IPS-18c (cell line): ENCODE measurements at regions not wholly inside any gene's neighbourhood (a gene's known extent, or its start where the extent isn't known, plus 50 kb on each side); places are given as distances from the start of the nearest gene placed in this dataset.

Source experiments
- H3K4me3 ChIP-seq: 2 replicates; pipeline ENCODE4 v1.7.0; 2013; ENCODE audit warnings: low read depth, mild to moderate bottlenecking, low read length, moderate library complexity; ENCODE audit not compliant: insufficient read depth
- H3K9me3 ChIP-seq: one replicate; pipeline ENCODE4 v1.6.1; 2013; ENCODE audit warnings: mild to moderate bottlenecking, low read length, moderate library complexity; ENCODE audit not compliant: control insufficient read depth, insufficient read depth

- H3K4me3 ChIP-seq: no peak overlapping the region
- no peaks in the 10 kb centered on the region for H3K9me3 ChIP-seq
Measured at GRCh38 chr5:28217695-28218094, 1179.3 kb upstream of the CDH9 start.

- no peaks in the 10 kb centered on the region for H3K9me3 ChIP-seq
- no peak overlapping the region for H3K4me3 ChIP-seq
Measured at GRCh38 chr5:28216939-28217360, 1178.6 kb upstream of the CDH9 start.

GRCh38 chr5:28215091-28215490 lies 1176.7 kb upstream of the CDH9 start:
- H3K4me3 ChIP-seq: no peak overlapping the region
- H3K9me3 ChIP-seq: no peaks in the 10 kb centered on the region

DNA sequence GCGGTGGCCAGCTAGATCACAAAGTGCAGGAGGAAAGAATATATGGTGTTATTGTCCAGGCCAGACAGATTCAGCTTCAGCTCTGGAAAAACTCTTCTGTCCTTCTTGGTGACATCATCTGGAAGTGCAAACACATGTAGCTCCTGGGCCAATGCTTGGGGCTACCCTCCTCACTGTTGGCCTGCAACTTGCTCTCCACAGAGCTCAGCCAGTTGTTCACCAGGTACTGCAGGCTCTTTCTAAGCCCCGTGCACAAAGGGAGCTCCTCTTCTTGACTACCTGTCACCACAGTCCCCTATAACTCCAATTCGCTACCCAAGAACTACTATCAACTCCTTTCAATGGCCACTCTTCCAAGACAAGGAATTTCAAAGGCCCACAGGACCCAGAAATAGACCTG lies 1175.9 kb upstream of the CDH9 start:
- no peaks in the 10 kb centered on the region for H3K9me3 ChIP-seq
- no peak overlapping the region for H3K4me3 ChIP-seq

DNA sequence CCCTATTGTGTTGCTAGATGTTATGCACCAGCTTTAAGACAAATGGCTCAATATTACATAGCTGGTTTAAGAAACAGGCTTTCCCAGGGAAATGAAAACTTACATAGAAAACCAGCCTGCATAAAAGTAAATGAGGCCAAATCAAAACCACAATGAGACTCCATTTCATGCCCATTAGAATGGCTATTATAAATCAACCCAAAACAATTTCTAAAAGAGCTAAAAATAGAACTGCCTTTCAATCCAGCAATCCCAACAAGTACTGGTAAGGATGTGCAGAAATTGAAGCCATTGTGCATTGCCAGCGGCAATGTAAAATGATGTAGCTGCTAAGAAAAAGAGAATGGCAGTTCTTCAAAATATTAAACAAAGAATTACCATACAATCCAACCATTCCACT lies 1170.0 kb upstream of the CDH9 start:
- Histone ChIP-seq H3K9me3 (no peaks in the 10 kb centered on the region), H3K4me3 (no peak overlapping the region)

DNA sequence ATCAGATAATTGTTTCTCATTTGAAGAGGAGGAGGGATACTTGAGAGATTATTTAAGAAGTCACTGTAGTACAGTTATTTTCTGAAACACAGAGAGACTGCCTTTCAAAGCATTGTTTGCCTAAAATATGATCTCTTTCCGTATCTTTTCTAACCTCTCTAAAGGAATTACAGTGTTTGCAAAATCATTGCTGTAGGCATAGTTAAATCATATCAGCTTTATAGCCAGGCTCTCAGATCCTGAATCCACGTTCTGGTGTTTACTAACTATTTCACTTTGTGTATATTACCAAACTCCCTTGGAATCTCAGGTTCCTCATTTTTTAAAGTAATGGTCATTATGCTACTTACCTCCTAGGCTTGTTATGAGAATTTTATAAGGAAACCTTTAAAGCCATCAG lies 1151.6 kb upstream of the CDH9 start:
- Histone ChIP-seq H3K9me3 (no peaks in the 10 kb centered on the region), H3K4me3 (no peak overlapping the region)

DNA sequence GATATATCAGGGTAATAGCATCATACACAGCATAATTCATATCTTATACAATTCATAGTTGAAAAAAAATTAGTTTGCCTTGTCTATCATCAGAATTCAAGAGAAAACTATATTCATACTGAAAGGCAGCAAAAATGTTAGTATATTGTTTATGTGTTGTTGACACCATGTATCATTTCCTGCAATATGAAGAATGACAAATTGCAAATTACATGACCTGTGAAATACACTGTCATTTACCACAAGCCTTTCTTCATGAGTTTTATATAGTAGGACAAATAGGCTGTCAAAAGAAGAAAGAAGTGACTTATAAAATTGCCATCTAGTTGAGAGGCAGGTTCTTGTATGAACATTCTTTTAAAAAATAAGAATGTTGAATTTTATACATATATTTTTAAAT lies 1136.3 kb upstream of the CDH9 start:
- no peak overlapping the region for H3K4me3 ChIP-seq
- no peaks in the 10 kb centered on the region for H3K9me3 ChIP-seq

GRCh38 chr5:28165096-28165495 lies 1126.7 kb upstream of the CDH9 start:
- H3K4me3 ChIP-seq: no peak overlapping the region
- no peaks in the 10 kb centered on the region for H3K9me3 ChIP-seq

GRCh38 chr5:28164568-28164967 lies 1126.2 kb upstream of the CDH9 start:
- Histone ChIP-seq H3K9me3 (no peaks in the 10 kb centered on the region), H3K4me3 (no peak overlapping the region)

- H3K4me3 ChIP-seq: no peak overlapping the region
- no peaks in the 10 kb centered on the region for H3K9me3 ChIP-seq
Measured at GRCh38 chr5:28156981-28157380, 1118.6 kb upstream of the CDH9 start.

GRCh38 chr5:28143519-28143918 lies 1105.1 kb upstream of the CDH9 start:
- H3K9me3 ChIP-seq: no peaks in the 10 kb centered on the region

GRCh38 chr5:28132151-28132550 lies 1093.8 kb upstream of the CDH9 start:
- no peak overlapping the region for H3K4me3 ChIP-seq
- H3K9me3 ChIP-seq: no peaks in the 10 kb centered on the region

More at GRCh38 chr5:28143519-28143918, 1105.1 kb upstream of the CDH9 start:
- H3K4me3 ChIP-seq: no peak overlapping the region

- Histone ChIP-seq H3K9me3 (peaks cover 3% of the 10 kb centered on the region), H3K4me3 (no peak overlapping the region)
Measured at GRCh38 chr5:28117691-28118090, 1079.3 kb upstream of the CDH9 start.

DNA sequence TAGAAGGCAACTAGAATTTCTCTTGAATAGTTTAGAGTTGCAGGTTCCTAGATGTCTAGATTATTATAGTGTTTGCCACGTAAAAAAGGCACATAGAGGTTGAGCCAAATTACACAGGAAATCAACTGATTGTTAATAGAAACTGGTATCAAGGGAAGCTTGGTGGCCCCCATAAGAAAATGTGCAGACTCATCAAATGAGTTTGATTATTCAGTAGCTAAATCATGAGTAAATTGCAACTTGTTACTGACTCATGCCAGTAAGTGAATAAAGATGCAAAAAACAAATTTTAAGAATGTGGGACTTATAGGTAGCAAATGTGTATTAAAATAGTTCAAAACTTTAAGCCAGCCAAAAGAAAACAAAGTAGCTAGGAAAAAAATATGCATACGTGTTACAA lies 1078.9 kb upstream of the CDH9 start:
- no peak overlapping the region for H3K4me3 ChIP-seq
- peaks cover 3% of the 10 kb centered on the region for H3K9me3 ChIP-seq

- H3K9me3 ChIP-seq: peaks cover 2% of the 10 kb centered on the region
- H3K4me3 ChIP-seq: no peak overlapping the region
Measured at GRCh38 chr5:28110781-28111180, 1072.4 kb upstream of the CDH9 start.

DNA sequence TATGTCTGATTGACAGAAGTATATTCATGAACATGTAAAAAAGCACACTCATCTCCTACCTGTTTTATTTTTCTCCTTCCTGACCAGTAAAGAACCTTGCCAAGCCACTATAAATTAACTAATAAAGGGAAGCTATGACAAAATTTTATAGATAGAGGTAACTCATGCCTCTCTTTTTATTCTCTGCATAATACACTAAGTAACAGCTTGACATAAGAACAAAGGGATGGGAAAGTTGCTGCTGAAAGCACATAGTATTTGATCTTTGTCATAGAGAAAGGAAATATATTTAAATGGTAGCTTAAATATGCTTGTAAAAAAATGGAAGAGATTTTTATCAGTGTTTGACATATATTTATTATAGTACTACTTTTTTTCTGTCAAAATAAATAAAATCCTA lies 1065.7 kb upstream of the CDH9 start:
- H3K4me3 ChIP-seq: no peak overlapping the region
- no peaks in the 10 kb centered on the region for H3K9me3 ChIP-seq

- peaks cover 6% of the 10 kb centered on the region for H3K9me3 ChIP-seq
- H3K4me3 ChIP-seq: no peak overlapping the region
Measured at GRCh38 chr5:28084069-28084468, 1045.7 kb upstream of the CDH9 start.

GRCh38 chr5:28082610-28083009 lies 1044.2 kb upstream of the CDH9 start:
- Histone ChIP-seq H3K4me3 (no peak overlapping the region), H3K9me3 (peaks cover 6% of the 10 kb centered on the region)

- Histone ChIP-seq H3K4me3 (no peak overlapping the region), H3K9me3 (no peaks in the 10 kb centered on the region)
Measured at GRCh38 chr5:28077291-28078240, 1039.2 kb upstream of the CDH9 start.
